T-helper 1 cell treated with Interleukin-12 subunit alpha and Interleukin-12 subunit beta and Interleukin-4 antibody, amounts not matched to agents 30 ng/mL and 1 ng/mL, for 36 hours (primary cell): ENCODE measurements at regions not wholly inside any gene's neighbourhood (a gene's known extent, or its start where the extent isn't known, plus 50 kb on each side); places are given as distances from the start of the nearest gene placed in this dataset.

Experiments
- intact Hi-C: fragments of 100-400 bp; cut with micrococcal nuclease; formaldehyde crosslinking; loops from one replicate; pipeline ENCODE4 v1.15.1; 2024

- intact Hi-C loops = no loop called here
Observed at GRCh38 chr7:46155367-46155766, 234.3 kb upstream of the IGFBP3 start.

GRCh38 chr7:46153951-46154787 lies 233.1 kb upstream of the IGFBP3 start:
- intact Hi-C loops = no loop called here

GRCh38 chr7:46153583-46153950 lies 232.5 kb upstream of the IGFBP3 start:
- intact Hi-C loops = no loop called here

GRCh38 chr7:46152696-46153095 lies 231.6 kb upstream of the IGFBP3 start:
- intact Hi-C loops = no loop called here

GRCh38 chr7:46150721-46151120 lies 229.6 kb upstream of the IGFBP3 start:
- intact Hi-C loops = no loop called here

- intact Hi-C loops = no loop called here
Observed at GRCh38 chr7:46150202-46150601, 229.1 kb upstream of the IGFBP3 start.

- intact Hi-C loops = no loop called here
Observed at GRCh38 chr7:46147871-46148270, 226.8 kb upstream of the IGFBP3 start.

GRCh38 chr7:46146454-46147255 lies 225.6 kb upstream of the IGFBP3 start:
- intact Hi-C loops = no loop called here

GRCh38 chr7:46145412-46145811 lies 224.3 kb upstream of the IGFBP3 start:
- intact Hi-C loops = no loop called here

- intact Hi-C loops = no loop called here
Observed at GRCh38 chr7:46143949-46144917, 223.2 kb upstream of the IGFBP3 start.

GRCh38 chr7:46143421-46143820 lies 222.3 kb upstream of the IGFBP3 start:
- intact Hi-C loops = no loop called here

- intact Hi-C loops = no loop called here
Observed at GRCh38 chr7:46139079-46139478, 218.0 kb upstream of the IGFBP3 start.

GRCh38 chr7:46137725-46138124 lies 216.7 kb upstream of the IGFBP3 start:
- intact Hi-C loops = no loop called here

GRCh38 chr7:46135557-46135956 lies 214.5 kb upstream of the IGFBP3 start:
- intact Hi-C loops = no loop called here

GRCh38 chr7:46134795-46135194 lies 213.7 kb upstream of the IGFBP3 start:
- intact Hi-C loops = no loop called here

GRCh38 chr7:46134385-46134784 lies 213.3 kb upstream of the IGFBP3 start:
- intact Hi-C loops = no loop called here

- intact Hi-C loops = no loop called here
Observed at GRCh38 chr7:46133751-46134150, 212.7 kb upstream of the IGFBP3 start.

- intact Hi-C loops = no loop called here
Observed at GRCh38 chr7:46133072-46133471, 212.0 kb upstream of the IGFBP3 start.

GRCh38 chr7:46131916-46132795 lies 211.1 kb upstream of the IGFBP3 start:
- intact Hi-C loops = no loop called here

GRCh38 chr7:46129831-46130230 lies 208.8 kb upstream of the IGFBP3 start:
- intact Hi-C loops = no loop called here
